ENCODE measurements at regions not wholly inside any gene's neighbourhood (a gene's known extent, or its start where the extent isn't known, plus 50 kb on each side); places are given as distances from the start of the nearest gene placed in this dataset.
A peak's percentile ranks its signal among the peaks of the same experiment; 100 is the strongest.

- intact Hi-C loops (cut with DNase I), result no loop called here
- Histone ChIP-seq H3K27me3 (no peaks in the 10 kb centered on the region), H3K4me1 (no peaks in the 10 kb centered on the region), H3K9me3 (no peaks in the 10 kb centered on the region), H3K27ac (no peak overlapping the region), H3K36me3 (no peaks in the 10 kb centered on the region), H3K4me3 (no peak overlapping the region)
- no peak for TF ChIP-seq CTCF (IDR thresholded peaks at IDR 0.05)
- DNase-seq (ENCODE audit: low spot score in 2 of 2), result no peak
Measured at GRCh38 chr10:47070541-47070940, 159.3 kb downstream of the PTPN20 start.

GRCh38 chr10:47071891-47072290 lies 160.7 kb downstream of the PTPN20 start:
- H3K4me1 ChIP-seq, result no peaks in the 10 kb centered on the region
- DNase-seq (ENCODE audit: low spot score in 2 of 2), result no peak
- H3K27ac ChIP-seq, result no peak overlapping the region
- no peaks in the 10 kb centered on the region for H3K36me3 ChIP-seq
- intact Hi-C loops (cut with DNase I), result no loop called here
- no peak overlapping the region for H3K4me3 ChIP-seq
- TF ChIP-seq CTCF (IDR thresholded peaks at IDR 0.05), result no peak
- H3K27me3 ChIP-seq, result no peaks in the 10 kb centered on the region
- no peaks in the 10 kb centered on the region for H3K9me3 ChIP-seq

GRCh38 chr10:47073967-47074366 lies 162.7 kb downstream of the PTPN20 start:
- no peak for TF ChIP-seq CTCF (IDR thresholded peaks at IDR 0.05)

GRCh38 chr10:47076949-47077361 lies 165.7 kb downstream of the PTPN20 start:
- Histone ChIP-seq H3K4me1 (no peaks in the 10 kb centered on the region), H3K4me3 (no peak overlapping the region), H3K36me3 (no peaks in the 10 kb centered on the region), H3K27ac (no peak overlapping the region), H3K9me3 (no peaks in the 10 kb centered on the region), H3K27me3 (no peaks in the 10 kb centered on the region)
- intact Hi-C loops (cut with DNase I), result no loop called here
- TF ChIP-seq CTCF (IDR thresholded peaks at IDR 0.05), result no peak
- peak in 1 of 2 donors; percentile 7 for DNase-seq (ENCODE audit: low spot score in 2 of 2)

More at GRCh38 chr10:47073967-47074366, 162.7 kb downstream of the PTPN20 start:
- H3K4me3 ChIP-seq, result no peak overlapping the region
- peak in 1 of 2 donors; percentile 3 for DNase-seq (ENCODE audit: low spot score in 2 of 2)
- no peak overlapping the region for H3K27ac ChIP-seq
- H3K36me3 ChIP-seq, result no peaks in the 10 kb centered on the region
- intact Hi-C loops (cut with DNase I), result no loop called here
- no peaks in the 10 kb centered on the region for H3K27me3 ChIP-seq
- no peaks in the 10 kb centered on the region for H3K4me1 ChIP-seq
- H3K9me3 ChIP-seq, result no peaks in the 10 kb centered on the region

- Histone ChIP-seq H3K9me3 (no peaks in the 10 kb centered on the region), H3K27me3 (no peaks in the 10 kb centered on the region), H3K36me3 (no peaks in the 10 kb centered on the region), H3K4me3 (no peak overlapping the region), H3K4me1 (no peaks in the 10 kb centered on the region), H3K27ac (no peak overlapping the region)
- peak in 1 of 2 donors; percentile 2 for DNase-seq (ENCODE audit: low spot score in 2 of 2)
- intact Hi-C loops (cut with DNase I), result no loop called here
- no peak for TF ChIP-seq CTCF (IDR thresholded peaks at IDR 0.05)
Measured at GRCh38 chr10:47077386-47077785, 166.2 kb downstream of the PTPN20 start.

- H3K27me3 ChIP-seq, result no peaks in the 10 kb centered on the region
- peak in 1 of 2 donors; percentile 28 for DNase-seq (ENCODE audit: low spot score in 2 of 2)
- no peak for TF ChIP-seq CTCF (IDR thresholded peaks at IDR 0.05)
- no peaks in the 10 kb centered on the region for H3K36me3 ChIP-seq
- no peaks in the 10 kb centered on the region for H3K4me1 ChIP-seq
- no peaks in the 10 kb centered on the region for H3K9me3 ChIP-seq
- intact Hi-C loops (cut with DNase I), result no loop called here
- H3K4me3 ChIP-seq, result no peak overlapping the region
- no peak overlapping the region for H3K27ac ChIP-seq
Measured at GRCh38 chr10:47077941-47078340, 166.7 kb downstream of the PTPN20 start.
